Hematopoietic multipotent progenitor cell treated with erythropoietin and hydrocortisone succinate and interleukin-3 and kit ligand, for 17 days (in vitro differentiated cells): ENCODE measurements at regions not wholly inside any gene's neighbourhood (a gene's known extent, or its start where the extent isn't known, plus 50 kb on each side); places are given as distances from the start of the nearest gene placed in this dataset.
A peak's percentile ranks its signal among the peaks of the same experiment; 100 is the strongest.
"Not testable (repeated sequence)": the region's sequence is repeated elsewhere in the genome, so short reads cannot be mapped to it uniquely, and the experiment has no call there.

Experiments
- DNase-seq: peaks from one replicate; pipeline ENCODE4 v3.0.0-alpha.2; 2015; ENCODE audit warnings: low spot score

GRCh38 chr14:19052977-19053376 is 85.7 kb downstream of the POTEM start:
- DNase-seq = not testable (repeated sequence)

GRCh38 chr14:19053426-19054050 is 86.3 kb downstream of the POTEM start:
- not testable (repeated sequence) for DNase-seq

GRCh38 chr14:19054108-19054721 is 87.0 kb downstream of the POTEM start:
- DNase-seq = not testable (repeated sequence)

GRCh38 chr14:19054934-19055333 is 87.7 kb downstream of the POTEM start:
- not testable (repeated sequence) for DNase-seq

- DNase-seq = not testable (repeated sequence)
These were observed 91.8 kb downstream of the POTEM start for GRCh38 chr14:19059066-19059465.

- not testable (repeated sequence) for DNase-seq
These were observed 94.6 kb downstream of the POTEM start for GRCh38 chr14:19061689-19062450.

- not testable (repeated sequence) for DNase-seq
These were observed 101.7 kb downstream of the POTEM start for GRCh38 chr14:19068957-19069356.

GRCh38 chr14:19072518-19072917 is 105.3 kb downstream of the POTEM start:
- not testable (repeated sequence) for DNase-seq

GRCh38 chr14:19088632-19089031 is 121.4 kb downstream of the POTEM start:
- DNase-seq = not testable (repeated sequence)

GRCh38 chr14:19093227-19093626 is 126.0 kb downstream of the POTEM start:
- DNase-seq = not testable (repeated sequence)

GRCh38 chr14:19094731-19095130 is 127.5 kb downstream of the POTEM start:
- not testable (repeated sequence) for DNase-seq

- DNase-seq = not testable (repeated sequence)
These were observed 127.9 kb downstream of the POTEM start for GRCh38 chr14:19095167-19095566.

GRCh38 chr14:19096467-19096866 is 129.2 kb downstream of the POTEM start:
- peak; percentile 2 for DNase-seq

- DNase-seq = not testable (repeated sequence)
These were observed 129.6 kb downstream of the POTEM start for GRCh38 chr14:19096876-19097275.

- peak; percentile 3 for DNase-seq
These were observed 130.1 kb downstream of the POTEM start for GRCh38 chr14:19097306-19097705.

- not testable (repeated sequence) for DNase-seq
These were observed 130.5 kb downstream of the POTEM start for GRCh38 chr14:19097750-19098149.

GRCh38 chr14:19098230-19098629 is 131.0 kb downstream of the POTEM start:
- not testable (repeated sequence) for DNase-seq

- peak; percentile 3 for DNase-seq
These were observed 131.5 kb downstream of the POTEM start for GRCh38 chr14:19098732-19099131.

GRCh38 chr14:19099336-19099735 is 132.1 kb downstream of the POTEM start:
- not testable (repeated sequence) for DNase-seq

- not testable (repeated sequence) for DNase-seq
These were observed 132.7 kb downstream of the POTEM start for GRCh38 chr14:19099939-19100338.

- DNase-seq = not testable (repeated sequence)
These were observed 138.3 kb downstream of the POTEM start for GRCh38 chr14:19105551-19105950.

GRCh38 chr14:19109887-19110286 is 142.7 kb downstream of the POTEM start:
- not testable (repeated sequence) for DNase-seq

GRCh38 chr14:19120383-19120782 is 153.1 kb downstream of the POTEM start:
- not testable (repeated sequence) for DNase-seq
